GM21723 (cell line): ENCODE measurements at regions not wholly inside any gene's neighbourhood (a gene's known extent, or its start where the extent isn't known, plus 50 kb on each side); places are given as distances from the start of the nearest gene placed in this dataset.

Source experiments
- ATAC-seq: cut with Tn5 transposase; IDR thresholded peaks from one replicate; pipeline ENCODE4 v1.9.1; 2021; ENCODE audit warnings: mild to moderate bottlenecking, moderate library complexity; ENCODE audit not compliant: unreplicated experiment

DNA sequence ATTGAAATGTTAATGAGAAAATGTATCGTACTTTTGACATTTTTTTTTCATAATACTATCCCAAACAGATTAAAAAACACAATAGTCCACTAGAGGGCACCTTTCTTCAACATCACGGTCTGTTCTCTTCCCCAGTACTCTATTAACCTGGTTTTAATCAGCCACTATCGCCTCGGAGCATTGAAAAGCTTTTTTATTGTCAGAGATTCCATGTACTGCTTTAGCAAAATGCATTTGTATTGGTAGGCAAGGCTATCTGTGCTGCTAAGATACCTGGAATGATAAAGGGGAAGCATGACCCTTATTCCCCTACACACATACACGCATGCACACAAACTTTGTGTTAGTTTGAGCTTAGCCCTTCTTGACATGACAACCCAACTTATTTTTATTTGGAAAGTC, 160.1 kb upstream of the IL12A start:
- ATAC-seq, result no peak

DNA sequence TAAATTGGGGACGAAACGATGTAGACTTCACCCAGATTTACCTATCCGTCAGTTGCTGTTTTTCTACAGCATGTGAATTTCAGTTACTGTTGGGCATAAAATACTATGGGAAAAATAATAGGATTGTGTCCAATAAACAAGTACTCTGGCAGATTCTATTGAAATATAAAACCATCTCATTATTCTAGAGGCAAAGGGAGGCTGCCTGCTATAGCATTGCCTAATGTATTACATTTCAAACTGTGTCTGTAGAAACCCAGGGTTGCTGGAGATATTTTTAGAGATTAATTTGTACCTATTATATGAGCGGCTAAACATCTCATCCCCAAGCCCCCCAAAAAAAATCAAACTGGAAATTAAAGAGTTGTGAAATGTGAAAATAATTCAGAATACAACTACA, 159.6 kb upstream of the IL12A start:
- no peak for ATAC-seq

GRCh38 chr3:159829539-159830227, 159.0 kb upstream of the IL12A start:
- no peak for ATAC-seq

DNA sequence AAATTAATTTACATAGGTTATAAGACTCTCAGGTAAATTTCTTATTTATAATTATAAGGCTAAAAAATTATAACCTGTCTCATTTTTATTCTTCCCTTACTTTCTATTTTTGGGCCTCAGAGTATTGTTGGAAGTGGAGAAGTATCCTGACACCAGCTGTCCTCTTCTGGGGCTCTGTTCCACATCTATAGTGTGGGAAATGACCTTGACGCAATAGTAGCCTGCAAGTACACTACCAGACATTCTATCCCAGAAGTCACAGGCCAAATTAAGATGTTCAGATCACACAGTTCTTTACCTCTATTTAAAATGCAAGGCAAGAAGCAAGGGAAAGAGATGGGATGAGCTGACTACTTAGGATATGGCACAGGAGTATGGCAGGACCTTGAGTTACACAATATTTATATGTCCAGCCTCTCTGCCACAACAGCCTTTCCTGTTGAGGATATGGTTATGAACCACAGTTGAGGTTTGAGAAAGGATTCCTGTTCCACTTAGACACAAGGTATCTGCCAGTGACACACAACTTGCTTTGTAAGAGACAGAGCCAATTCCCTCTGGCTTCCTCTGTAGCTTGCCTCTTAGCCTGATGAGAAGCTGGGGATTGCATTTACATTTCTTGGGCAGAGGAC, 158.0 kb upstream of the IL12A start:
- no peak for ATAC-seq

DNA sequence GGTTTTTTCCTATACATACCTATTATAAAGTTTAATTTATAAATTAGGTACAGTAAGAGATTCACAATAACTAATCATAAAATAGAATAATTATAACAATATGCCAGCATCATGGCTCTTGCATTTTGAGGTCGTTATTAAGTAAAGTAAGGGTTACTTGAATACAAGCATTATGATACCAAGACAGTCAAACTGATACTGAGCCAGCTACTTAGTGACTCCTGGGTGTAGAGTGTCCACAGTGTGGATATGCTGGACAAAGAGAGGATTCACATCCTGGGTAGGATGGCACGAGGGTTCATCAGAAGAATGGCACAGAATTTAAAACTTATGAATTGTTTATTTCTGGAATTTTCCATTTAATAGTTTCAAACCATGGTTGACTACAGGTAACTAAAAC, 157.2 kb upstream of the IL12A start:
- ATAC-seq, result peak; percentile 57

GRCh38 chr3:159832024-159832423, 156.6 kb upstream of the IL12A start:
- ATAC-seq, result peak; percentile 86

DNA sequence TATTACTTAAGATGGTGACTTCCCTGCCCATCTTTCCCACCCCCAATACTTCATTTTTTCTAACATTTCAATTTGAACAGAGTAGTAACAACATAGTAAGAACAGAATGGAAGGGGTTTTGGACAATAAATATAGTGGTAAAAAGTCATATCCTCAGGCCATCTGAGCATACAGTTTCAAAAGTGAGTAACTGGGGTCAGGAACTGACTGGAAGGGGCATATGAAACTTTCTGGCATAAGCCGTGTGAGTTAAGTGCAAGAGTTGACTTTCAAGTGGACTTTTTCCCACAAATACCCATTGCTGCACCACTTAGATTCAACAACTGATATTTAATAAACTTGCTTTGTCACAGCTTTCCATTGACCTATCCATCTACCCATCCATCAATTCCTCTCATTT, 153.5 kb upstream of the IL12A start:
- ATAC-seq, result no peak

GRCh38 chr3:159837725-159838124, 150.9 kb upstream of the IL12A start:
- ATAC-seq, result no peak

DNA sequence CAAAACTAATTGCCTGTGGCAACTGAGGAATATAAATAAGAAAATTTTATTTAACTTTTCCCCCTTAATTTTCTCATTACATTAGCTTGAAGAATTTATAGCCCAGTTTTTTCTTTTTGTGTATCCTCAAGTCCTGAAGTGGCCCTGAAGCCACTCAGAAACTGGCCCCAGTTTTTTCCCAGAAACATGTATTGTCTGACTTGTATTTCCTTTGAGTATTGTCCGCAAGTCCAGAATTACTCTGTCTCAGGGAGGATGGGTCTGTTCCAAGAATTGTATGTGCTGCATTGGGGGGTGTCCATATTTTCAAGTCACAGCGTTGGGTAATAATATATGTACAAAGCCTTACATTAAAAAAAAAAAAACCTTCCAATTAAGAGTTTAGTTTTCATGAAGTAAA, 149.7 kb upstream of the IL12A start:
- no peak for ATAC-seq

DNA sequence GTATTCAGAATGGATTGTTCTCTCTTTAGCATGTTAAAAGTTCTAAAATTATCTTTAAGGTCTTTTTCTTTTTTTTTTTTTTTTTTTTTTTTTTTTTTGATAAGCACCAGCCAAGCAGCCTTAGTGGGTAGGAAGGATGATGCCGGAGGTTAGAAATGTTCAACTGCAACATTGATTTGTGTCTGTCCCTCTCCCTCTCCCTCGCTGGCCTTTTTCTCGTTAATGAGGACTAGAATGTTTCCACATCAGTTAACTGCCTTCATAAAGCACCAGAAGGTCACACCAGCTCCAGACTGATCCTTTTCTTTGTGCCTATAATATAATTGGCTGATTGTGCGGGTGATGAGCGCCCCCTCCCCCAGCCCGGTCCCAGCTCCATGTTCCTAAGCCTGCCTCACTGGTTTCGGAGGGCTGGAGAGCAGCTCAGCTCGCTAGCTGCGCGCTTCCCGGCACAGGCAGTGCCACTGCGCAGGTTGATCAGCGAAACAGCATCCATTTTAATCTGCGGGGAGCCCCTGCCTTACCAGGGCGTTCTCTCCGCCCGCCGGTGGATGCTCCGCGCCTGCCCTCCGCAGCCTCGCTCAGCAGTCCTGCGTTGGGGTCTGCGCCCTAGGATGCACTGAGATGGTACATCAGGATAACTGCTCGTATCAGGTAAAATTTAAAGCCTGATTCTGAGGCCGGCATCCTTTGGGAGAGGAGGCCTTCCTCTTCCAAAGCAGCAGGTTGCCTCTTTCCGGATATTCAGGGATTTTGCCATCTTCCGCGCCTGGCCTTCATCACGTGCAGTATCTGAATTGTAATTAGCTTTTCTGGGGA, 148.9 kb upstream of the IL12A start, which contains the start of gene SCHIP1:
SCHIP1 (plus strand) TSS at position 301 of the 819 bp plus-strand sequence.
- no peak for ATAC-seq

DNA sequence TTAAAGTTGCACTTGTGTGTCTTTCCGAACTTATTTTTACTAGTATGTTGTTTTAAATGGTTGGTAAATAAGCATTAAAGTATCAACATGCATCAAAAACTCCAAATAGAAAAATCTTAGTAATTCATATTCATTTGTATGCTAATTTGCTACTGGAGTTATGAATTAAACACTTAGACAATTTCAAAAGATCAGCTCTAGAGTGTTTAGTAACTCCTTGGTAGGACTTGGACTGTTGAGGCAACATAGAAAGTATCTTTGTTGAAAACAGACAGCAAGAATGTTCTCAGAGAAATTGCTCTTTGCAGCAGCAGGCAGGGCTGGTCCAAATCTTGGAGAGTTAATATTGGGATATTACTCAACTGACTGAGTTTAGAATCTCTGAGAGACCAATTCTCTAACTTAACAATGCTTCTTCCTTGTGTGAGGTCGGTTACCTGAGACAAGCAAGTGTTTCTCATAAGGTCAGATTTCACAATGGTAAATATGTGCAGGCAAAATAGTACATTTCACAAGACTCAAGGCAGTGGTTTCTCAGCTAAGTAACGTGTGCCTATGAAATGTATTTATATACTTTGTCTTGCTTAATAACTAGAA, 147.8 kb upstream of the IL12A start:
- ATAC-seq, result no peak

DNA sequence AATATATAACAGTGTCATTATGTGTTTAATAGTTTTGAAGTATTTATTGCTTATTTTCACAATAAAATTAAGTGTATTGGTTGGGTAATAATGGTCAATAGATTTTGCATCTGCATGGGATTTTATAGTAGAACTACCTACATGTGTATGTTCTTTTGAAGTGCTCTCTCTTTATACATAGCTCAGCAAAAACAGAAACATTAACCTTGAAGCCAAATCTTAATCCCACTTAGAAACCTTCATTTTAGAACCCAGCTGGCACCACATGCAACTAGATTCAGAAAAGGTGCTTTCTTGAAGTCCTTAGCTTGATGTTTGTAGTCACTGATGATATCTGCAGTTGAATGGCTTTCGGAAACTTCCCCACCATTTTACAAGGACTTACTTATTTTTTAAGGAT, 146.9 kb upstream of the IL12A start:
- no peak for ATAC-seq

GRCh38 chr3:159843840-159844730, 144.6 kb upstream of the IL12A start:
- no peak for ATAC-seq

DNA sequence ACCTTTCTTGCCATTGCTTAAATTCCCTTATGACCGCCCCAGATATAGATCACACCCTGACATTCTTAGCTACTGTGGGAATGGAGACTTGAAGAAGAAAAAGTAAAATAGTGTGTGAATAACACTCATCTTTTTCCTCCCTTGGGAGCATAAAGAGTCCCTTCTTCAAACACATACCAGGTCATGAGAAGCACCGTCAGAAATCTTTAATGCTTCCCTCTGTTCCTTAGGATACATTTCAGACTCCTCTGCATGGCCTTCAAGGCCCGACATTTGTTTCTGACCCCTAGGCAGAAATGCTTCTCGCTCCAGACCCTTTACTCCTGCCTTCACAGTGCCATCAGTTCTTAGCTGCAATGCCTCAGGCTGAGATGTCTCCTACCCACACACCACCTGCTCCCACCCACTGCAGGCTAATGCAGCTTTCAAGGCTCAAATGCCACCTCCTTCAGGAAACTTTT, 143.8 kb upstream of the IL12A start:
- ATAC-seq, result no peak

GRCh38 chr3:159845737-159846136, 142.9 kb upstream of the IL12A start:
- ATAC-seq, result no peak

DNA sequence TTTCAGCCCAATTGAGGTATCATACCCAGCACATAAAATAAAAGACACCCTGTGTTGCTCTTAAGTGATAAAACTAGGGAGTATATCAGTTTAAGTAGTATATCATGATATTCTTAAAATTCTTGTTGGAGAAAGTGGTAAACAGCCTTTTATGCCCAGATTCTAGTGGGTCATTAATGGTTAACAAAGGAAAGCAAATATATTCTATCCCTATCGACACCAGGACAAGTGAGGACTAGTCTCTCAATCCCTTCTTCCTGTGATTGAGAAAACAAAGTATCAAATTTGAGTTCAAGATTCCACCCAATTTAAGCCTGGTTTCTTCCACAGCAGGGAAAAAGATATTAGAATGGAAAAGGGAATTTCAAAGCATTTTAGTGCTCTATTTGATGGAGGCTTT, 142.4 kb upstream of the IL12A start:
- no peak for ATAC-seq

DNA sequence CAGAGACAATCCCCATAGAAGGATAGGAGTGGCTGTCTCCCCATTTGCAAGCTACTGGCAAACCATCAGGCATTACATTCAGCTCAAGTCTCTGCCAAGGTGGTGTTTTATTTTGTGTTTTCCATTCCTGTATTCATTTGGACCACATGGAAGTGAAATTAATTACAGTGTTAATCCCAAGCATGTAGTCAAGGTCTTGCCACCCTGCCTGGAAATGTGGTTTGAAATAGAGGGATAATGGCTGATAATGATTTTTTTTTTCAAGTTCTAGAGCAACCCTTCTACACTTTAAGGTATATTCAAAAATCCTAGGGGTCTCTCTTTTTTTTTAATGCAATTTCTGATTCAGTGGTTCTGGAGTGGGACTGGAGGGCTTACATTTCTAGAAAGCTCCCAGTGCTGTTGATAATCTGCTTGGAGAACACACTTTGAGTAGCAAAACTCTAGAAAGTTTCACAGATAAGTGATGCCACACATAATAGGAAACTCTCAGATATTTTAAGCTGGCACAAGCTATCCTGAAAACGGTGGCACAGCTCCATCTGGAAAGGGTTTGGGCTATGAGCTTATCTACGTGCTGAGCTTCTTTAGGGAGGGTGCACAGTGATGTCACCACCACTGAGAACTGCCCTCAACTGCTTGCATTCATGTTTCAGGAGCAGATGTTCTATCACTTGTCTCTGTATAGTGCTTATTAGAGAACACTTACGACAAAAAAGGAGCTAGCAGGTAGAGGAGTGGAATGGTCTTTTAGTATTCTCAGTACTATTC, 140.1 kb upstream of the IL12A start:
- no peak for ATAC-seq

GRCh38 chr3:159850481-159850880, 138.2 kb upstream of the IL12A start:
- no peak for ATAC-seq

DNA sequence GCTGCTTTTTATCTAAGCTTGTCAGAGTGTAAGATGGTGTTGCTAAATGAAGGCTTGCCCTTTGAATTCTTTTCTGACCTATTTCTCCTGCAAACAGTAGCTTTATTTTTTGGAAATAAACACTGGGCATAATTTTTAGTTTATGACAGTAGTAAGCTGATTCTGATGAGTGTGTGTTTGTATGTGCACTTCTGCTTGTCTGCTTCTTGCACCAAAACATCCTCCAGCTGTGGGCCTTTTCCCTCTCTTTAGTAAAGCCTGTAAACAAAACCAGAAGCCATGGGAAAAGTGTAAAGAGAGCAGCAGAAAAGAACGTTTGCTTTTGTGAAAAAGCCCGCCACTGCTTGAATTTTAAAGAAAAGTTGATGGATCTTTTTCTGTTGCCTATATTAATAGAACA, 136.4 kb upstream of the IL12A start:
- ATAC-seq, result no peak
